ENCODE measurements at regions not wholly inside any gene's neighbourhood (a gene's known extent, or its start where the extent isn't known, plus 50 kb on each side); places are given as distances from the start of the nearest gene placed in this dataset.

DNA sequence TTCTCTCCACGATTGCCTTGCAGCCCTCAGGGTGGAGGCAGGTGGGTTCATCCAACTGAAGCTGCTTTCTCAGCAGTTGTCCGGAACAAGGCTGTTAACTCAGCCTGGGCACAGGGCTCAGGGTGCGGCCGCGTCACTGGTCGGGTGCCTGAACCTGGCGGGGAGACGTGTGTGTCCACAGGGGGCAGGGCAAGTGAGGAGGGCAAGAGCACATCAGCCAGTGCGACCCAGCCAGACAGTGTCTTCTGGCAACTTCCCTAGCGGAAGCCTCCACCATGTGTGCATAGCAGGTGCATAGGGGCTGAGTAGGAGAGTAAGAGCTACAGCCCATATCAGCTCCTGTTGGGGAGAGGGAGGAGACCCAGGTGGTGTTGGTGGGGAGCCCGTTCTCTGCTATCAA is 150.4 kb upstream of the THRB start:
- Histone ChIP-seq H3K36me3 (ENCODE audit: insufficient read depth, low read length) (no peaks in the 10 kb centered on the region), H3K4me3 (ENCODE audit: low read depth, low read length, poor library complexity, severe bottlenecking) (no peak overlapping the region), H3K27ac (ENCODE audit: low read depth, low read length, poor library complexity, severe bottlenecking) (no peak overlapping the region), H3K4me2 (ENCODE audit: low read length) (no peak overlapping the region), H2AFZ (ENCODE audit: low read length) (no peak overlapping the region), H3K9me3 (ENCODE audit: low read length) (no peaks in the 10 kb centered on the region), H3K79me2 (ENCODE audit: insufficient read depth, low read depth, low read length) (no peaks in the 10 kb centered on the region), H3K4me1 (ENCODE audit: insufficient read depth, low read length, poor library complexity, severe bottlenecking) (no peaks in the 10 kb centered on the region), H3K9me2 (ENCODE audit: insufficient read depth, low read length) (no peaks in the 10 kb centered on the region), H4K20me1 (ENCODE audit: insufficient read depth, low read length) (no peaks in the 10 kb centered on the region)
- intact Hi-C loops (cut with micrococcal nuclease; ENCODE audit: unreplicated experiment), result no loop called here
- CTCF ChIA-PET (ENCODE audit: unreplicated experiment), result no interaction called here
- POLR2A ChIA-PET, result no interaction called here
- no TSS peak for BruUV-seq (replicated peaks)
- TF ChIP-seq, protein P1, sequence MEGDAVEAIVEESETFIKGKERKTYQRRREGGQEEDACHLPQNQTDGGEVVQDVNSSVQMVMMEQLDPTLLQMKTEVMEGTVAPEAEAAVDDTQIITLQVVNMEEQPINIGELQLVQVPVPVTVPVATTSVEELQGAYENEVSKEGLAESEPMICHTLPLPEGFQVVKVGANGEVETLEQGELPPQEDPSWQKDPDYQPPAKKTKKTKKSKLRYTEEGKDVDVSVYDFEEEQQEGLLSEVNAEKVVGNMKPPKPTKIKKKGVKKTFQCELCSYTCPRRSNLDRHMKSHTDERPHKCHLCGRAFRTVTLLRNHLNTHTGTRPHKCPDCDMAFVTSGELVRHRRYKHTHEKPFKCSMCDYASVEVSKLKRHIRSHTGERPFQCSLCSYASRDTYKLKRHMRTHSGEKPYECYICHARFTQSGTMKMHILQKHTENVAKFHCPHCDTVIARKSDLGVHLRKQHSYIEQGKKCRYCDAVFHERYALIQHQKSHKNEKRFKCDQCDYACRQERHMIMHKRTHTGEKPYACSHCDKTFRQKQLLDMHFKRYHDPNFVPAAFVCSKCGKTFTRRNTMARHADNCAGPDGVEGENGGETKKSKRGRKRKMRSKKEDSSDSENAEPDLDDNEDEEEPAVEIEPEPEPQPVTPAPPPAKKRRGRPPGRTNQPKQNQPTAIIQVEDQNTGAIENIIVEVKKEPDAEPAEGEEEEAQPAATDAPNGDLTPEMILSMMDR (conservative IDR thresholded peaks at IDR 0.05; ENCODE audit: low read length), result no peak
- TF ChIP-seq EZH2phosphoT487 (IDR thresholded peaks at IDR 0.05; ENCODE audit: borderline replicate concordance, low read depth, low read length), result no peak
- DNase-seq (ENCODE audit: low spot score), result no peak

DNA sequence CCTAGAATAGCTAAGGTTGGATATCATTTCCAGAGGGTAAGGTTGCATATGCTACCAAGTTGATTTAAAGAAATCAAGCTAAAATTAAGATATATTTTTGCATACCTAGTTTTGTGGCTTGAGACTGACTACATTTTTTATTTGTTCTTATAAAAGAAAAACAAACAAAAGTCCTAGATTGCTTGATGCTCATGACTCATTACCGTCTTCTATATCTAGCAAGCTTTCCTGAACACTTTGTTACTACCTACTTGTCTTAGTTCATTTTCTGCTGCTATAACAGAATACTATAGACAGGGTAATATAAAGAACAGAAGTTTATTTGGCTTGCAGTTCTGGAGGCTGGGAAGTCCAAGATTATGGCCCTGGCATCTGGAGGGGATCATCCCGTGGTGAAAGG is 152.1 kb upstream of the THRB start:
- Histone ChIP-seq H2AFZ (ENCODE audit: low read length) (no peak overlapping the region), H4K20me1 (ENCODE audit: insufficient read depth, low read length) (no peaks in the 10 kb centered on the region; the same call in 1 of the 2 replicates), H3K27ac (ENCODE audit: low read depth, low read length, poor library complexity, severe bottlenecking) (no peak overlapping the region), H3K9me2 (ENCODE audit: insufficient read depth, low read length) (no peaks in the 10 kb centered on the region), H3K4me2 (ENCODE audit: low read length) (no peak overlapping the region), H3K9me3 (ENCODE audit: low read length) (no peaks in the 10 kb centered on the region), H3K79me2 (ENCODE audit: insufficient read depth, low read depth, low read length) (no peaks in the 10 kb centered on the region), H3K4me3 (ENCODE audit: low read depth, low read length, poor library complexity, severe bottlenecking) (no peak overlapping the region), H3K36me3 (ENCODE audit: insufficient read depth, low read length) (no peaks in the 10 kb centered on the region), H3K4me1 (ENCODE audit: insufficient read depth, low read length, poor library complexity, severe bottlenecking) (no peaks in the 10 kb centered on the region)
- no TSS peak for BruUV-seq (replicated peaks)
- TF ChIP-seq, protein P1 (conservative IDR thresholded peaks at IDR 0.05; ENCODE audit: low read length), result no peak
- no peak for TF ChIP-seq EZH2phosphoT487 (IDR thresholded peaks at IDR 0.05; ENCODE audit: borderline replicate concordance, low read depth, low read length)
- ChIA-PET POLR2A (no interaction called here), CTCF (ENCODE audit: unreplicated experiment) (no interaction called here)
- intact Hi-C loops (cut with micrococcal nuclease; ENCODE audit: unreplicated experiment), result no loop called here
- DNase-seq (ENCODE audit: low spot score), result no peak

DNA sequence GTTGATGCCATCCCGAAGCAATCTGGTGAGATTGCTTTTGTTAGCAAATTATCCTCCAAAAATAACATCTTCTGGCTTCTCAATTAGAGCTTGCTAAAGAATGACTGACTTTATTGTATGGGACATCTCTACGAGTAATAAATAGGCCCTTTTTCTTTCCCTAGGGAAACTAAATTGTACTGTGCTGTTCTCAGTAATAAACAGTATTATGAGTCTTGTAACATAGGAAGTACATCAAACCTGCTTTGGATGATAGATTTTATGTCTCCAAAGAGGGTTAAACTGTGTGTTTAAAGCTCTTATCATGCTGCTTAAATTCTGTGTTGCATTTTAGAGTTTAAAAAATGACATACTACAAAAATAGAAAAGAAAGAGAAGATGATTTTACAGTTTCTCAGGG is 153.4 kb upstream of the THRB start:
- Histone ChIP-seq H3K79me2 (ENCODE audit: insufficient read depth, low read depth, low read length) (no peaks in the 10 kb centered on the region), H2AFZ (ENCODE audit: low read length) (no peak overlapping the region), H3K9me2 (ENCODE audit: insufficient read depth, low read length) (no peaks in the 10 kb centered on the region), H3K9me3 (ENCODE audit: low read length) (no peaks in the 10 kb centered on the region), H4K20me1 (ENCODE audit: insufficient read depth, low read length) (no peaks in the 10 kb centered on the region; the same call in 1 of the 2 replicates), H3K4me1 (ENCODE audit: insufficient read depth, low read length, poor library complexity, severe bottlenecking) (no peaks in the 10 kb centered on the region), H3K4me3 (ENCODE audit: low read depth, low read length, poor library complexity, severe bottlenecking) (no peak overlapping the region), H3K36me3 (ENCODE audit: insufficient read depth, low read length) (no peaks in the 10 kb centered on the region), H3K27ac (ENCODE audit: low read depth, low read length, poor library complexity, severe bottlenecking) (no peak overlapping the region), H3K4me2 (ENCODE audit: low read length) (no peak overlapping the region)
- BruUV-seq (replicated peaks), result no TSS peak
- intact Hi-C loops (cut with micrococcal nuclease; ENCODE audit: unreplicated experiment), result no loop called here
- ChIA-PET CTCF (ENCODE audit: unreplicated experiment) (no interaction called here), POLR2A (no interaction called here)
- no peak for DNase-seq (ENCODE audit: low spot score)
- TF ChIP-seq EZH2phosphoT487 (IDR thresholded peaks at IDR 0.05; ENCODE audit: borderline replicate concordance, low read depth, low read length), result no peak
- TF ChIP-seq, protein P1 (conservative IDR thresholded peaks at IDR 0.05; ENCODE audit: low read length), result no peak

Data from OCI-LY7 (cell line).